Vagina (tissue), 2 donors: ENCODE measurements at regions not wholly inside any gene's neighbourhood (a gene's known extent, or its start where the extent isn't known, plus 50 kb on each side); places are given as distances from the start of the nearest gene placed in this dataset.

Experiments
- POLR2A ChIP-seq, 2 donors: fragments of 450-650 bp; IDR thresholded peaks; one replicate each; pipeline ENCODE4 v1.6.1; 2017; ENCODE audit warnings: antibody characterized with exemption in 2 of 2, mild to moderate bottlenecking in 2 of 2, moderate library complexity in 2 of 2
- TF ChIP-seq, protein P1 (sequence below), 3 experiments: fragments of 450-650 bp in 2 of 3; fragments of 200-600 bp in 1 of 3; sonication (generic) in 1 of 3; IDR thresholded peaks; one replicate each; pipeline ENCODE4 v1.5.1; 2017 to 2019; ENCODE audit warnings: antibody characterized with exemption in 3 of 3, mild to moderate bottlenecking in 2 of 3, moderate library complexity in 2 of 3

DNA sequence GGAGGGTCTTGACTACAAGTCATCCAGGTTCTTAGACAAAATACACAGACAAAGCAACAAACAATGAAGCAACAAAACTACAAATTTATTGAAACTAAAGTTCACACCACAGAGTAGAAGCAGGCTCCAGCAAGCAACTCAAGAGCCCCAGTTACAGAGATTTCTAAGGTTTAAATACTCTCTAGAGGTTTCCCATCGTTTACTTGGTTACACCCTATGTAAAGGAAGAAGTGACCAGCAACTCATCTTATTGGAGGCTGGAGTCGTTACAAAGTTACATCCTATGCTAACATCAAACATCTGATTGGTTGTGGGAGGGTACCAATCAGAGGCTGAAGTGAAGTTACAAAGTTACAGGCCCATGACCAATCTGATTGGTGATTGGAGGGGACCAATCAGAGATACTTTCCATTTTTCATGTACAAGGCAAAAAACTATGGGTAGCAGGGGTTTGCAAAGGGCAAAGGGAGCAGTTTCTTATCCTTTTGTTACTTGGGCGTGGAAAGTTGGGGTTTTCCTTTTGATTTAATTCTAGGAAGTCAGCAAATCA is 2292.6 kb upstream of the C9orf72 start:
- TF ChIP-seq, protein P1, sequence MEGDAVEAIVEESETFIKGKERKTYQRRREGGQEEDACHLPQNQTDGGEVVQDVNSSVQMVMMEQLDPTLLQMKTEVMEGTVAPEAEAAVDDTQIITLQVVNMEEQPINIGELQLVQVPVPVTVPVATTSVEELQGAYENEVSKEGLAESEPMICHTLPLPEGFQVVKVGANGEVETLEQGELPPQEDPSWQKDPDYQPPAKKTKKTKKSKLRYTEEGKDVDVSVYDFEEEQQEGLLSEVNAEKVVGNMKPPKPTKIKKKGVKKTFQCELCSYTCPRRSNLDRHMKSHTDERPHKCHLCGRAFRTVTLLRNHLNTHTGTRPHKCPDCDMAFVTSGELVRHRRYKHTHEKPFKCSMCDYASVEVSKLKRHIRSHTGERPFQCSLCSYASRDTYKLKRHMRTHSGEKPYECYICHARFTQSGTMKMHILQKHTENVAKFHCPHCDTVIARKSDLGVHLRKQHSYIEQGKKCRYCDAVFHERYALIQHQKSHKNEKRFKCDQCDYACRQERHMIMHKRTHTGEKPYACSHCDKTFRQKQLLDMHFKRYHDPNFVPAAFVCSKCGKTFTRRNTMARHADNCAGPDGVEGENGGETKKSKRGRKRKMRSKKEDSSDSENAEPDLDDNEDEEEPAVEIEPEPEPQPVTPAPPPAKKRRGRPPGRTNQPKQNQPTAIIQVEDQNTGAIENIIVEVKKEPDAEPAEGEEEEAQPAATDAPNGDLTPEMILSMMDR (IDR thresholded peaks at IDR 0.05): no peak
- no peak for TF ChIP-seq POLR2A (IDR thresholded peaks at IDR 0.05)
